HG03442 (cell line): ENCODE measurements at regions not wholly inside any gene's neighbourhood (a gene's known extent, or its start where the extent isn't known, plus 50 kb on each side); places are given as distances from the start of the nearest gene placed in this dataset.
"Not testable (repeated sequence)": the region's sequence is repeated elsewhere in the genome, so short reads cannot be mapped to it uniquely, and the experiment has no call there.

Source experiments
- ATAC-seq: cut with Tn5 transposase; IDR thresholded peaks from one replicate; pipeline ENCODE4 v1.9.1; 2021; ENCODE audit warnings: mild to moderate bottlenecking, moderate library complexity; ENCODE audit not compliant: unreplicated experiment

GRCh38 chr4:148893095-148893494 lies 450.9 kb upstream of the NR3C2 start:
- no peak for ATAC-seq

- no peak for ATAC-seq
Measured at GRCh38 chr4:148883891-148884290, 441.7 kb upstream of the NR3C2 start.

DNA sequence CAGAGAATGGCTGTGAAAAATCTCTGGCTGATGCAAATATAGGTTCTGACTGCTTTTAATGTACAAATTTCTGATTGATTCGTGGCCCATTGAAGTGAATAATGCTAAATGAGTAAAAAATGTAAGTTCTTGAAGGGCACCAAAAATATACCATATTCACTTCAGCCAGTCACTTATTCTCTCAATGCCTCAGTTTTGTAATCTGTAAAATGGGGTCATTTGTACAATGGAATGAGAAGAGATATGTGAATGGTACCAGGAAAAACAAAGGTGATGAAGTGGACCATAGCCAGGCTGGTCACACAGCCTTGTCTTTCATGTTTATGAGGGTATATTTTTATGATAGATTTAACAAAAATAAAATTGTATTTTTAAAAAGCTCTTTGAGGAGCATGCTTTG lies 441.2 kb upstream of the NR3C2 start:
- no peak for ATAC-seq

DNA sequence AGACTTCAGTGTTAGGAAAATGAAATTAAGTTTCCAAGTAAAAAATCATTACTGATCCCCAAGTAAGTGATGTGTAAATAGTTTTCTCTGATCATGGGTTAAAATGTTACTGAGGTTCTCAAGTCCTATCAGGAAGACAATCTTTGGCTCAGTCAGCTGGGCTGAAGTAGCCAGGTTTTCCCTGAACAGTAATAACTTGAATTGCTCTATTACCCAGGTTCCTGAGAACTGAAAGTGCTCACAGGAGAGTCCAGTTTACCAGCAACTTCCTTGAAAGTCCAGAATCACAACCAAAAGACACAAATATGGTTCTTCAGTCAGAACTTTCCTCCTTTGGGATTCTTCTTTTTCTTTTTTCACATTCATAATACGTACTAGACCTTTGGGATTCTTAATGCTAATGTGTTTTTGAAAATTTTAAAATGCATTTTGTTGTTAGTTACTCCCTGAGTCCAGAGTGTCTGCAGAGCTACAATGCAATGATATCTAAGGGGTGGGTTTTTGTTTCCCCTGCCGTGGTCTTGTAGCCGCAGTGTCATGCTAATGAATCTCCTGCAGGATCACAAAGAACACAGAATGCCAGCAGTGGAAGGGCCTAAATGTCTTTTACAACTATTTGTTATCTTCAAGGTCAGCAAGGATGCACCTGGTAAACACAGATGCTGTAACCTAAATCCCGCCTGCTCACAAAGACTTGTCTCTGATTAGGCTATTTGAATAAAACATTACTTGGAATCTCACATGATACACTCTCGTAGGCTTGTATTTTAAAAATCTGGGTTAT lies 439.8 kb upstream of the NR3C2 start:
- ATAC-seq, result no peak

- no peak for ATAC-seq
Measured at GRCh38 chr4:148874331-148874730, 432.1 kb upstream of the NR3C2 start.

GRCh38 chr4:148868191-148868590 lies 426.0 kb upstream of the NR3C2 start:
- ATAC-seq, result no peak

DNA sequence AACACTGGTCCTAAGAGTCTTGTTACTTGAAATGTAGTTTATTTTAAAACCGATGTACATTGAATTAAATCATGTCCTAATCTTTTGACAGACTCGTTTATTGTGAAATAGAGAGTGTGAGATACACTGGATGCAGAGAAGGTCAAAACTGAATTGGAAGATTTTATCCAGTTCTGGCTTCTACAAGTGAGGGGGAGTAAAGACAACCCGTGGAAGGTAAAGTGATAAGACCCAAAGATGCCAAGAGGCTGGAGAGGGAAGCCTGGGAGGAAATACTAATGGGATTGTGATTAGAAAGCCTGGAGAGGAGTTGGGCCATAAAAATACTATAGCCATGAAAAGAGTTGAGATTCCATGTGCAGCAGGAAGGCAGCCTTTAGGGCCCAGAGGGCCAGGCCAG lies 424.5 kb upstream of the NR3C2 start:
- ATAC-seq, result no peak

DNA sequence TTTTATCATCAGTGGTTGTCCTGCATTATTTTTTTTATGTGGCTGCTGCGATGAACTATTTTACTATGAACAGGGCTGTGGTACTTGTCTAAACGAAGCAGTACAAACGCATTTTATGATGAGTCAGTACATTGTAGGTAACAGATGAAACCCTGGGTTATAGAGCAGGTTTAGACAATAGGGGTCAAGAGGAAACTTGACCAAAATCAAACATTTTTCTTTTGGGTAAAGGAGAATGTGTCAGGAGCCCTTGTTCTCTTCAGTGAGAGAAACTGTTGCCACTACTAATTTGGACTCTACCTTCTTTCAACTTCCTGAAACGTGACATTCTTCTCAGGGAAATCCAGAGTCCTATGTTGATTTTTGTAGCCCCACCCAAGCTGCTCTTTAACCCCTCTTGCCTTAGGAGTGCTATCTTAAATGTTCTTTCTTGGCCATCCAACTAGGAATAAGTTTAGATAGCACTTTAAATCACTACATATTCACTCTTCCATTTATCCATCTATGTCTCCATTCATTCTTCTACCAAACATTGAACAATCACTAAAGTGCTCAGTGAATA lies 415.8 kb upstream of the NR3C2 start:
- no peak for ATAC-seq

DNA sequence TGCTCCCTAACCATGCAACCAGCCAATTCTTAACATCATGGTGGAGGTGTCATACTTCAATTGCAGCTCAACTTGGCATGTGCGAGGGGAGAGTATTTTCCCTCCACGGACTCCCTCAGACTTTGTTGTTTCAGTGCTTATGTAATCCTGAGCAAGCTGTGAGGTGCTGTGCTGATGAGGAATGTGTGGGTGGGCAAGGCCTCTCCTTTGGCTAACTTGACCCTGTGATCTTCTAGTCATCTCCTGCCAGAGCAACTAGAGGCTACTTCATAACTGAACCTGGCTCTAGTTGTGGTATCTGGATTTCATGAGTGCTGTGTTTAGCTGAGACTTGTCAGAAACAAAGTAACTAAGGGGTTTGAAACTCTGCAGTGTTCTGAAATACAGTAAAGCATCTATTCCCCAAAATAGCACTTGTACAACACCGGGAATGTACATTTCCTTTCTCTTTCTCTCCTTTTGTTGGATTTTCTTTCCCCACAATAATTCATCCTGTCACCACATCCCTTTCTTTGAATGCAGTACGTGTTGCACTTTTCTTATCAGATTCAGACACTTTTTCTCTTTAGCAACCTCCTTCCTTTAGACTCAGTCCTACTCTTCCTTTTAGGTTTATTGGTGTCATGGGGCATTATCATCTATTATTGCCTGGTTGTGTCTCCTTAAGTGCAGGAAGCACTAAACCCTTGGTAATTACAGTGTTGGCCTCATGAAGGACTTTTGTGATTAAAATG lies 415.2 kb upstream of the NR3C2 start:
- ATAC-seq, result no peak

DNA sequence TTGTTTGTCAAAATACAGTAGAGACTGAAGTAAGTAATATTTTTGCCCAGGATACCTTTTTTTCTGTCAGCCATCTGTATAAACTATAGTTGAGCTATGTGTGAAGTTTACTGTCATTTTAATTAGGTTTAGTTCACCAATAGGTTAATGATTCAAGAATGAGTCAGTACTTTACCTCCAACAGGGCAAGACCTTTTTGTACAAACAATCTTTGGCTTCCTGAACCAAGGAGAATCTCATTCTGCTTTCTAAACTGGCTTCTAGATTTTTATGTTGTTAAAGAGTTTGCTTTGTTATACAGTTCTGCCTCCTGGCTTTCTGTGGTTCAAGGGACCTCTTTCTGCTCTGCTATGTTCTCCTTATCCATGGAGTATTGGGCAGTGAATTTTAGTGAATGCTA lies 412.0 kb upstream of the NR3C2 start:
- ATAC-seq, result no peak

- no peak for ATAC-seq
Measured at GRCh38 chr4:148852092-148852699, 410.0 kb upstream of the NR3C2 start.

- ATAC-seq, result no peak
Measured at GRCh38 chr4:148850257-148850995, 408.2 kb upstream of the NR3C2 start.

DNA sequence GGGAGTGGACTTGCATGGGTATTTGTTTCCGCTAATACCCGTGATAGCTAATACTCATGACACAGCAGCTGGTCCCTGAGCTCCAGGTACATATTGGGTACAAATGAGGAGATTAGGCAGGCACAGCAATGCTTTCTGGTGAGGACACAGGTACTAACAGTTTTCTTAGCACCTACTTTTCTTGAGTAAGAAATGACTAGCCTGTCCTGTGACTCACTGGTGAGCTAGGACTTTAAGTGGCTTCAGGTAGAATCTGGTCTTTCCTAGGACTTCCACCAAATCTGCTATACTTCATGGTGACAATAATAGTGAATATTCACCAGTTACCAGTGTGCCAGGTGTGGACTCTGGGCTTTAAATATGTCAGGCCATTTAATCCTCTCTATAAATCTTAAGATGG lies 407.4 kb upstream of the NR3C2 start:
- ATAC-seq, result no peak

DNA sequence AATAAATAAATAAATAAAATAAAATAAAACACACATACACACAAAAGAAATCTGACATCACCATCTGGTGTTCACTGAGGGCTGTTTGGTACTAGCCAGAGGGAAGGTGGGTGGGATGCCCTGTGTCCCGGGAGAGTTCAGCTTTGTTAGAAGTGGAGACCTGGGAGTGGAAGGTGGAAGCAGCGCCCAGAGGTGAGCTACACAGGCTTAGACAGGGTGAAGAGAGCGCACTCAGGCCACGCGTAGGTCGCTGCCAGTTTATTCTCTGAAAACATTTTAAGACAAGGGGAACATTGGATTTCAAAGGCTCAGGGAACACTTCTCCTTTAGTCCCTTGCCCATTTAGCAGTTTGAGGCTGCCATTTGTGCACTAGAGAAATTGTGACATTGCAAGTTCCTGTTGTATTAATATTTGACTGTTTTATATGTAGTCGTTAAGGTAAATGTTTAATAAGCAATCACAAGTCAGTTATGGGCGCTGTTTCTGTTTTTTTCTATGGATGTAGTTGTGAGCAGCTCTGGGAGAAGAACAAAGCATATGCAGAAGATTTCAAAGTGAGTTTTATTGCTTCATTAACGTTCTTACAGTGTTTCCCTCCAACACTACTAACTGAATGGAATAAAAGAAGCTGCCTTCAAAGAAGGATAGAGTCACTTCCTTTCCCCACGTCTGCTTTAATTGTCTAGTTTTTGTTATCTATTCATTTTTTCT lies 405.5 kb upstream of the NR3C2 start:
- no peak for ATAC-seq

DNA sequence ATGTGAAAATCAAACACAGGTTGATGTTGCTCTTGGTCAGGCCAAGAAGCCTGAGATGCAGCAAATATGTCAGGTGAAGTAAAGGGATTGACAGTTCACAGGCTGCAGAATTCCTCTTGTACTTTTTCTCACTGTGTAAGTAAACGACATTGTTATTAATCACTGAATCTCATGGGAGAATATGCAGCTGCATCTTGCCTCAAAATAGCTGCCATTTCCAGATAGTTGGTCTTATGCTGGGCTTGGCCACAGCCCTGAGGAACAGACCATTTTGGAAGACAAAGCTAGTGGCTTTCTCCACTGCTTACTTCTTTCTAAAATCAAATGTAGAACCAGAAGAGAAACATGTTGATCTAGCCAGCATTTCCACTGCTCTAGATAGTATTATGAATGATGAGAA lies 403.4 kb upstream of the NR3C2 start:
- ATAC-seq, result no peak

DNA sequence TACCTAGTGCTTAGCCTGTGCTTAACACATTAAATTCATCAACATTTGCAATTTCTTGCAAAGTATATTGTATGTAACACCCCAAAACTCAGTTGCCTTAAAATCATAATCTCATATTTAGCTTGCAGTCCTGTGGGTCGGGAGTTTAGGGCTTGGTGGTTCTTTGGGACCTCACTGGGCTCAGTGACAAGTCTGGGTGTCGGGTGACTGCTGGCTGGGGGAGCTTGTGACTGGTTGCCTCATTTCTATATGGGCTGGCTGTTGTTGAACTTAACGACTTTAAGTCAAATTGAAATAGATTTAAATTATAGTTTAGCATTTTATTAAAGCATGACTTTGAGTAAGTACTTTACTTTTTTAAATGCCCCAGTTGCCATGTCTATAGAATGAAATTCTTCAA lies 401.4 kb upstream of the NR3C2 start:
- ATAC-seq, result no peak

DNA sequence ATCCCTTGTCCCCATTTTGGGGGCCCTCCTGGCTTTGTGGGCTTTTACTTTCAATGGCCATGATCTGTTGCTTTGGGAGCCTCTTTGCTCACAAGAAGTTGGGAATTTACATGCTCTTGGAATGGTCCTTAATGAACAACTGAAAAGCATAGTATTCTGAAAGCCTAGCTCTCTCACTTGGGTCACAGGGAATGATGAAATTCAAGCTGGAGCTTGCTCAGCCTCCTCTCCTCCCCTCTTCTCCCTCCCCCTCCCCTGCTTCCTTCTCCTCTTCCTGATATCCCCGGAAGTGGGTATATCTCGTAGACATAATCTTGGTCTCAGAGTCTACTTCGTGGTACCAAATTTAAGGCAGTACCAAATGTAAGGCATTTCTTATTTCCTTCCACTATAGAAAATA lies 400.6 kb upstream of the NR3C2 start:
- no peak for ATAC-seq

- ATAC-seq, result not testable (repeated sequence)
Measured at GRCh38 chr4:148837571-148837970, 395.4 kb upstream of the NR3C2 start.

DNA sequence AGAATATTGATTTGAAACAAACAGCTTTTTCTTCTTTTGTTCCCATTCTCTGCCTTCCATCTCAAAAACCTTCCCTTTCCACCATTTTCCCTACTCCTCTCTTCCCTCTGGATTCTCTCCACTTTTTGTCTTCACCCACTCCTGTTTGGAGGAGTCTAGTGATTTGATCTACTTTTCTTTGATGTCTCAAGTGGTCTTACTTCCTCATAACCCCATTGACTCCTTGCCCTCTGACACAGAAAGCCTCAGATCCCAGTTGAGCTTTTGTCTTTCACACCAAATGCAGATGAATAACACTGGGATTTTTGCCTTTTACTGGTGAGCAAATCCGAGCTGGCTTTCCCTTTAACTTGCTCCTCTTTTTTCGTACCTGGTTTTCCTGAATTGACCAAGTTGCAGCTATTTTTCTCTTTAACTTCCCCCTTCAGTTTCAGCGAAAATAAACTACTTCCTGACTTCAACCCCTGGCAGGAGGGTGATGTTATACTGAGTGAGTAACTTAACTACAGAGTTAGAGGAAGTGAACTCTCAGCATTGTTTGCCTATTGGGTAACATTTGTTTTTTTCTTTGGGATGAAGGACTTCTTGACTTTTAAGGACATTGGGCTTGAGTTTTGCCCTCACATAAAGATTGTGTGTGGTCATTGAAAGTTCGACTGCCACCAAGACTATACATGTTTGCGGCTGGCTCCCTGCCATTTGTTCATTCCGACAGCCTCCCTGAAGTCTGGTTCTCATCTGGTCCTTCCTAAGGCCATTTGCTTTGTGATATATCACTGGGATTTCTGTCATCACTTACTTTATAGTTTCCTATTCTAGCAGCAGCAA lies 392.8 kb upstream of the NR3C2 start:
- no peak for ATAC-seq

DNA sequence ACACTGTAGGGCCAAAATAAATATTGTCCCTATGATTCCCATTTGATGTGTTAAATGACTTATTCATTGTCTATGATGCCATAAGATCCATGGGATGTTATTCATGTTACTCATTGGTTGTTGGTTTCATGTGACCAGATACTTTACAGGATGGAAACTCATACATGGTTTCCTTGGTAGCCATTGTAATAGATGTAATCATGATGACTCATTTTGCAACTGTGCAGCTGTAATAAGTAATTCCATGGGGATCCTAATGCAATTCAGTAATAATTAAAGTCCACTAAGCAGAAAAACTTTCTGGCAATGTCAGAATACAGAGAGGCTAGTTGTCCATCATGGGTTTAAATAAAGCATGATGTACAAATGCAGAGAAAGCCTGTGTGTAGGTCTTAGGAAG lies 389.7 kb upstream of the NR3C2 start:
- ATAC-seq, result no peak
